Cerebellar cortex (tissue), 1 donor: ENCODE measurements at regions not wholly inside any gene's neighbourhood (a gene's known extent, or its start where the extent isn't known, plus 50 kb on each side); places are given as distances from the start of the nearest gene placed in this dataset.

Source experiments
- DNase-seq: peaks from one replicate; pipeline ENCODE4 v3.0.0-alpha.2; 2015; ENCODE audit warnings: low spot score

- DNase-seq: no peak
These were observed 104.8 kb downstream of the CYB561 start for GRCh38 chr17:63341276-63341675.

- no peak for DNase-seq
These were observed 101.7 kb downstream of the CYB561 start for GRCh38 chr17:63344383-63344782.

- DNase-seq: no peak
These were observed 100.5 kb downstream of the CYB561 start for GRCh38 chr17:63345611-63346010.

GRCh38 chr17:63347475-63347874 lies 98.6 kb downstream of the CYB561 start:
- DNase-seq: no peak

- DNase-seq: no peak
These were observed 96.6 kb downstream of the CYB561 start for GRCh38 chr17:63349478-63350000.

GRCh38 chr17:63350364-63350763 lies 95.7 kb downstream of the CYB561 start:
- no peak for DNase-seq

GRCh38 chr17:63354256-63354655 lies 91.8 kb downstream of the CYB561 start:
- DNase-seq: no peak

GRCh38 chr17:63356337-63356757 lies 89.8 kb downstream of the CYB561 start:
- DNase-seq: no peak

- no peak for DNase-seq
These were observed 87.8 kb downstream of the CYB561 start for GRCh38 chr17:63358111-63358839.

GRCh38 chr17:63358956-63359355 lies 87.2 kb downstream of the CYB561 start:
- no peak for DNase-seq

GRCh38 chr17:63361182-63361581 lies 84.9 kb downstream of the CYB561 start:
- DNase-seq: no peak

- no peak for DNase-seq
These were observed 84.0 kb downstream of the CYB561 start for GRCh38 chr17:63362115-63362514.

- DNase-seq: no peak
These were observed 81.7 kb downstream of the CYB561 start for GRCh38 chr17:63364387-63364786.

GRCh38 chr17:63364944-63365343 lies 81.2 kb downstream of the CYB561 start:
- no peak for DNase-seq

- no peak for DNase-seq
These were observed 80.5 kb downstream of the CYB561 start for GRCh38 chr17:63365366-63366240.

GRCh38 chr17:63366241-63366566 lies 79.9 kb downstream of the CYB561 start:
- DNase-seq: no peak

- no peak for DNase-seq
These were observed 76.9 kb downstream of the CYB561 start for GRCh38 chr17:63369233-63369632.

- no peak for DNase-seq
These were observed 75.4 kb downstream of the CYB561 start for GRCh38 chr17:63370696-63371095.

- no peak for DNase-seq
These were observed 69.2 kb downstream of the CYB561 start for GRCh38 chr17:63376949-63377348.

GRCh38 chr17:63378411-63379375 lies 67.4 kb downstream of the CYB561 start:
- DNase-seq: no peak

- DNase-seq: no peak
These were observed 66.5 kb downstream of the CYB561 start for GRCh38 chr17:63379636-63380035.
